ENCODE measurements at regions not wholly inside any gene's neighbourhood (a gene's known extent, or its start where the extent isn't known, plus 50 kb on each side); places are given as distances from the start of the nearest gene placed in this dataset.

- DNase-seq = no peak
- ChIA-PET POLR2A (ENCODE audit: partially characterized antibody) (no interaction called here), CTCF (ENCODE audit: partially characterized antibody) (no interaction called here)
- Mint-ChIP-seq H3K9me3 (peaks cover 0 to 1% (median 0%) of the 10 kb centered on the region in 8 donors), H3K27ac (no peak overlapping the region), H3K27me3 (no peaks in the 10 kb centered on the region), H3K4me1 (no peaks in the 10 kb centered on the region), H3K4me3 (no peak overlapping the region), H3K36me3 (no peaks in the 10 kb centered on the region)
- no peak overlapping the region for H3K4me3 ChIP-seq (ENCODE audit: low read length in 2 of 2)
- no peaks in the 10 kb centered on the region for H3K27me3 ChIP-seq (ENCODE audit: insufficient read depth, low read length)
- no peaks in the 10 kb centered on the region for H3K4me1 ChIP-seq (ENCODE audit: insufficient read depth, low read length)
- no peaks in the 10 kb centered on the region for H3K9me3 ChIP-seq (ENCODE audit: control insufficient read depth in 1 of 2, low read length in 2 of 2)
- intact Hi-C loops (cut with micrococcal nuclease) = no loop called here
- no peak overlapping the region for H3K27ac ChIP-seq (ENCODE audit: low read depth, low read length)
- H3K36me3 ChIP-seq (ENCODE audit: insufficient read depth, low read length) = no peaks in the 10 kb centered on the region
These were observed 182.7 kb downstream of the SMC2 start for GRCh38 chr9:104276709-104277245.

GRCh38 chr9:104278929-104279496, 184.9 kb downstream of the SMC2 start:
- Mint-ChIP-seq H3K4me3 (no peak overlapping the region), H3K9me3 (peaks cover 0 to 3% (median 0%) of the 10 kb centered on the region in 8 donors), H3K27me3 (no peaks in the 10 kb centered on the region), H3K27ac (no peak overlapping the region), H3K36me3 (no peaks in the 10 kb centered on the region), H3K4me1 (no peaks in the 10 kb centered on the region)
- no peaks in the 10 kb centered on the region for H3K4me1 ChIP-seq (ENCODE audit: insufficient read depth, low read length)
- H3K27ac ChIP-seq (ENCODE audit: low read depth, low read length) = no peak overlapping the region
- no peaks in the 10 kb centered on the region for H3K36me3 ChIP-seq (ENCODE audit: insufficient read depth, low read length)
- CTCF ChIA-PET (ENCODE audit: partially characterized antibody) = no interaction called here
- H3K9me3 ChIP-seq (ENCODE audit: control insufficient read depth in 1 of 2, low read length in 2 of 2) = no peaks in the 10 kb centered on the region
- no peak overlapping the region for H3K4me3 ChIP-seq (ENCODE audit: low read length in 2 of 2)
- intact Hi-C loops (cut with micrococcal nuclease) = no loop called here
- POLR2A ChIA-PET (ENCODE audit: partially characterized antibody) = no interaction called here
- H3K27me3 ChIP-seq (ENCODE audit: insufficient read depth, low read length) = no peaks in the 10 kb centered on the region
- DNase-seq = no peak

- POLR2A ChIA-PET (ENCODE audit: partially characterized antibody) = no interaction called here
- Mint-ChIP-seq H3K4me1 (no peaks in the 10 kb centered on the region), H3K9me3 (peaks cover 0 to 3% (median 0%) of the 10 kb centered on the region in 8 donors)
These were observed 185.5 kb downstream of the SMC2 start for GRCh38 chr9:104279535-104280177.

GRCh38 chr9:104280178-104280560, 186.1 kb downstream of the SMC2 start:
- no peaks in the 10 kb centered on the region for H3K27me3 ChIP-seq (ENCODE audit: insufficient read depth, low read length)

More at GRCh38 chr9:104279535-104280177, 185.5 kb downstream of the SMC2 start:
- no peaks in the 10 kb centered on the region for H3K36me3 Mint-ChIP-seq
- Histone ChIP-seq H3K4me1 (ENCODE audit: insufficient read depth, low read length) (no peaks in the 10 kb centered on the region), H3K27ac (ENCODE audit: low read depth, low read length) (no peak overlapping the region), H3K4me3 (ENCODE audit: low read length in 2 of 2) (no peak overlapping the region), H3K36me3 (ENCODE audit: insufficient read depth, low read length) (no peaks in the 10 kb centered on the region), H3K27me3 (ENCODE audit: insufficient read depth, low read length) (no peaks in the 10 kb centered on the region), H3K9me3 (ENCODE audit: control insufficient read depth in 1 of 2, low read length in 2 of 2) (no peaks in the 10 kb centered on the region)
- CTCF ChIA-PET (ENCODE audit: partially characterized antibody) = no interaction called here
- no peak overlapping the region for H3K27ac Mint-ChIP-seq
- no peak overlapping the region for H3K4me3 Mint-ChIP-seq
- DNase-seq = no peak
- intact Hi-C loops (cut with micrococcal nuclease) = no loop called here
- no peaks in the 10 kb centered on the region for H3K27me3 Mint-ChIP-seq

GRCh38 chr9:104280711-104281110, 186.6 kb downstream of the SMC2 start:
- no peak for DNase-seq
- intact Hi-C loops (cut with micrococcal nuclease) = no loop called here
- Histone ChIP-seq H3K9me3 (ENCODE audit: control insufficient read depth in 1 of 2, low read length in 2 of 2) (no peaks in the 10 kb centered on the region), H3K4me1 (ENCODE audit: insufficient read depth, low read length) (no peaks in the 10 kb centered on the region), H3K27ac (ENCODE audit: low read depth, low read length) (no peak overlapping the region), H3K27me3 (ENCODE audit: insufficient read depth, low read length) (no peaks in the 10 kb centered on the region), H3K36me3 (ENCODE audit: insufficient read depth, low read length) (no peaks in the 10 kb centered on the region), H3K4me3 (ENCODE audit: low read length in 2 of 2) (no peak overlapping the region)
- H3K27ac Mint-ChIP-seq = no peak overlapping the region
- H3K9me3 Mint-ChIP-seq = peaks cover 0 to 3% (median 0%) of the 10 kb centered on the region in 8 donors
- no peaks in the 10 kb centered on the region for H3K27me3 Mint-ChIP-seq
- ChIA-PET CTCF (ENCODE audit: partially characterized antibody) (interaction anchor here (1.3 kb wide), 1 partner anchor 9 kb away, joined by 4 read pairs; no protein-coding TSS in a partner anchor), POLR2A (ENCODE audit: partially characterized antibody) (no interaction called here)
- H3K4me3 Mint-ChIP-seq = no peak overlapping the region
- H3K4me1 Mint-ChIP-seq = no peaks in the 10 kb centered on the region
- no peaks in the 10 kb centered on the region for H3K36me3 Mint-ChIP-seq

More at GRCh38 chr9:104280178-104280560, 186.1 kb downstream of the SMC2 start:
- Histone ChIP-seq H3K27ac (ENCODE audit: low read depth, low read length) (no peak overlapping the region), H3K9me3 (ENCODE audit: control insufficient read depth in 1 of 2, low read length in 2 of 2) (no peaks in the 10 kb centered on the region), H3K36me3 (ENCODE audit: insufficient read depth, low read length) (no peaks in the 10 kb centered on the region), H3K4me3 (ENCODE audit: low read length in 2 of 2) (no peak overlapping the region), H3K4me1 (ENCODE audit: insufficient read depth, low read length) (no peaks in the 10 kb centered on the region)
- Mint-ChIP-seq H3K27ac (no peak overlapping the region), H3K4me1 (no peaks in the 10 kb centered on the region), H3K9me3 (peaks cover 0 to 3% (median 0%) of the 10 kb centered on the region in 8 donors), H3K36me3 (no peaks in the 10 kb centered on the region), H3K4me3 (no peak overlapping the region), H3K27me3 (no peaks in the 10 kb centered on the region)
- CTCF ChIA-PET (ENCODE audit: partially characterized antibody) = no interaction called here
- POLR2A ChIA-PET (ENCODE audit: partially characterized antibody) = no interaction called here
- DNase-seq = no peak
- intact Hi-C loops (cut with micrococcal nuclease) = no loop called here

GRCh38 chr9:104286187-104286586, 192.1 kb downstream of the SMC2 start:
- no peak overlapping the region for H3K27ac Mint-ChIP-seq
- no peak overlapping the region for H3K27ac ChIP-seq (ENCODE audit: low read depth, low read length)
- H3K36me3 ChIP-seq (ENCODE audit: insufficient read depth, low read length) = no peaks in the 10 kb centered on the region
- no peak overlapping the region for H3K4me3 ChIP-seq (ENCODE audit: low read length in 2 of 2)
- intact Hi-C loops (cut with micrococcal nuclease) = no loop called here
- H3K27me3 Mint-ChIP-seq = peaks cover 0 to 1% of the 10 kb centered on the region in 2 donors
- H3K36me3 Mint-ChIP-seq = no peaks in the 10 kb centered on the region
- H3K9me3 Mint-ChIP-seq = peaks cover 0 to 3% (median 0%) of the 10 kb centered on the region in 8 donors
- CTCF ChIA-PET (ENCODE audit: partially characterized antibody) = no interaction called here
- no peak for DNase-seq
- no peaks in the 10 kb centered on the region for H3K9me3 ChIP-seq (ENCODE audit: control insufficient read depth in 1 of 2, low read length in 2 of 2)
- no peaks in the 10 kb centered on the region for H3K27me3 ChIP-seq (ENCODE audit: insufficient read depth, low read length)
- POLR2A ChIA-PET (ENCODE audit: partially characterized antibody) = no interaction called here
- H3K4me1 ChIP-seq (ENCODE audit: insufficient read depth, low read length) = no peaks in the 10 kb centered on the region
- H3K4me1 Mint-ChIP-seq = no peaks in the 10 kb centered on the region
- no peak overlapping the region for H3K4me3 Mint-ChIP-seq

- no peak overlapping the region for H3K27ac ChIP-seq (ENCODE audit: low read depth, low read length)
- ChIA-PET POLR2A (ENCODE audit: partially characterized antibody) (no interaction called here), CTCF (ENCODE audit: partially characterized antibody) (no interaction called here)
- peaks cover 0 to 1% of the 10 kb centered on the region in 2 donors for H3K27me3 Mint-ChIP-seq
- H3K36me3 ChIP-seq (ENCODE audit: insufficient read depth, low read length) = no peaks in the 10 kb centered on the region
- H3K4me3 ChIP-seq (ENCODE audit: low read length in 2 of 2) = no peak overlapping the region
- H3K4me3 Mint-ChIP-seq = no peak overlapping the region
- intact Hi-C loops (cut with micrococcal nuclease) = no loop called here
- H3K27ac Mint-ChIP-seq = no peak overlapping the region
- H3K9me3 Mint-ChIP-seq = peaks cover 0 to 2% (median 0%) of the 10 kb centered on the region in 8 donors
- no peaks in the 10 kb centered on the region for H3K4me1 Mint-ChIP-seq
- H3K9me3 ChIP-seq (ENCODE audit: control insufficient read depth in 1 of 2, low read length in 2 of 2) = no peaks in the 10 kb centered on the region
- no peaks in the 10 kb centered on the region for H3K36me3 Mint-ChIP-seq
- no peaks in the 10 kb centered on the region for H3K27me3 ChIP-seq (ENCODE audit: insufficient read depth, low read length)
- DNase-seq = no peak
- no peaks in the 10 kb centered on the region for H3K4me1 ChIP-seq (ENCODE audit: insufficient read depth, low read length)
These were observed 192.7 kb downstream of the SMC2 start for GRCh38 chr9:104286799-104287198.
